BE2C (cell line): ENCODE measurements at regions not wholly inside any gene's neighbourhood (a gene's known extent, or its start where the extent isn't known, plus 50 kb on each side); places are given as distances from the start of the nearest gene placed in this dataset.

ENCODE experiments used
- DNase-seq: peaks from one replicate; pipeline ENCODE4 v3.0.0-alpha.2; 2020
- H3K27me3 ChIP-seq: fragments of 250-450 bp; sonication (Bioruptor Pico); 2 replicates; pipeline ENCODE4 v1.5.1; 2020; ENCODE audit warnings: mild to moderate bottlenecking
- H3K36me3 ChIP-seq: fragments of 250-450 bp; sonication (Bioruptor Pico); 2 replicates; pipeline ENCODE4 v1.5.1; 2020; ENCODE audit warnings: mild to moderate bottlenecking
- H3K4me1 ChIP-seq: fragments of 250-450 bp; sonication (Bioruptor Pico); 2 replicates; pipeline ENCODE4 v1.5.1; 2020
- H3K4me3 ChIP-seq: 2 replicates; pipeline ENCODE4 v1.5.1; 2011; ENCODE audit warnings: low read depth, low read length
- H3K9me3 ChIP-seq: fragments of 250-450 bp; sonication (Bioruptor Pico); 2 replicates; pipeline ENCODE4 v1.5.1; 2020
- TF ChIP-seq, protein P1 (sequence below): IDR thresholded peaks from 2 replicates; pipeline ENCODE4 v1.5.1; 2012; ENCODE audit warnings: mild to moderate bottlenecking, low read depth, low read length

- DNase-seq: no peak
- H3K36me3 ChIP-seq: no peaks in the 10 kb centered on the region
- H3K4me3 ChIP-seq: no peak overlapping the region
- peaks cover 4% of the 10 kb centered on the region; the same call in 1 of the 2 replicates for H3K9me3 ChIP-seq
- TF ChIP-seq, protein P1, sequence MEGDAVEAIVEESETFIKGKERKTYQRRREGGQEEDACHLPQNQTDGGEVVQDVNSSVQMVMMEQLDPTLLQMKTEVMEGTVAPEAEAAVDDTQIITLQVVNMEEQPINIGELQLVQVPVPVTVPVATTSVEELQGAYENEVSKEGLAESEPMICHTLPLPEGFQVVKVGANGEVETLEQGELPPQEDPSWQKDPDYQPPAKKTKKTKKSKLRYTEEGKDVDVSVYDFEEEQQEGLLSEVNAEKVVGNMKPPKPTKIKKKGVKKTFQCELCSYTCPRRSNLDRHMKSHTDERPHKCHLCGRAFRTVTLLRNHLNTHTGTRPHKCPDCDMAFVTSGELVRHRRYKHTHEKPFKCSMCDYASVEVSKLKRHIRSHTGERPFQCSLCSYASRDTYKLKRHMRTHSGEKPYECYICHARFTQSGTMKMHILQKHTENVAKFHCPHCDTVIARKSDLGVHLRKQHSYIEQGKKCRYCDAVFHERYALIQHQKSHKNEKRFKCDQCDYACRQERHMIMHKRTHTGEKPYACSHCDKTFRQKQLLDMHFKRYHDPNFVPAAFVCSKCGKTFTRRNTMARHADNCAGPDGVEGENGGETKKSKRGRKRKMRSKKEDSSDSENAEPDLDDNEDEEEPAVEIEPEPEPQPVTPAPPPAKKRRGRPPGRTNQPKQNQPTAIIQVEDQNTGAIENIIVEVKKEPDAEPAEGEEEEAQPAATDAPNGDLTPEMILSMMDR: no peak
- H3K4me1 ChIP-seq: no peaks in the 10 kb centered on the region
- no peaks in the 10 kb centered on the region for H3K27me3 ChIP-seq
These were observed 597.7 kb downstream of the OTOL1 start for GRCh38 chr3:162094301-162094700.

- Histone ChIP-seq H3K4me1 (no peaks in the 10 kb centered on the region), H3K9me3 (peaks cover 4% of the 10 kb centered on the region; the same call in 1 of the 2 replicates), H3K36me3 (no peaks in the 10 kb centered on the region), H3K27me3 (no peaks in the 10 kb centered on the region), H3K4me3 (no peak overlapping the region)
- DNase-seq: no peak
- TF ChIP-seq, protein P1: no peak
These were observed 600.3 kb downstream of the OTOL1 start for GRCh38 chr3:162096874-162097273.

DNA sequence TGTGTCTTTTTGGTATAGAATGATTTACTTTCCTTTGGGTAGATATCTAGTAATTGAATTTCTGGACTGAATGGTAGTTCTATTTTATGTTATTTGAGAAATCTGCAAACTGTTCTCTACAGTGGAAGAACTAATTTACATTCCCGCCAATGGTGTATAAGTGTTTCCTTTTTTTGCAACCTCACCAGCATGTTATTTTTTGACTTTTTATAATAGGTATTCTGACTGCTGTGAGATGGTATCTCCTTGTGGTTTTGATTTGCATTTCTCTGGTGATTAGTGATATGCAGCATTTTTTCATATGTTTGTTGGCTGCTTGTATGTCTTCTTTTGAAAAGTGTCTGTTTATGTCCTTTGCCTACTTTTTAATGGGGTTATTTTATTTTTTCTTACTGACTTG, 607.2 kb downstream of the OTOL1 start:
- no peak overlapping the region for H3K4me3 ChIP-seq
- no peak for DNase-seq
- TF ChIP-seq, protein P1: no peak

DNA sequence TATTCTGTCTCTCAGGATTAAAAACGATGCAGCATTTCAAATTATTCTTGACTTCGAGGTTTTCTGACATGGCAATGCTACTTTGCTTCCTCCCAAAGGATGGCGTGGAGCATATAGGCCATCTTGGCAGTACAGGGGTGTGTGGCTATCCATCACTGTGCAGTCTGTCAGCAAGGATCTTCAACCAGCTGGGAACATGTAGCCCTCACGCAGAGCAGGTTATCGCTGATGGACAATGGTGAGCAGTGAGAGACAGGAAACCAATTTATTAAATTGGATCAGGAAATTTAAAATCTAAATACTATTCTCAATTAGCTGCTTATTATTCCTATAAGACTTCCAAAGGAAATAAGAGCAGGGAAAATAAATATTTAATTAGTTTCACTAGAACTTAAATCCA, 615.3 kb downstream of the OTOL1 start:
- no peaks in the 10 kb centered on the region for H3K36me3 ChIP-seq
- H3K9me3 ChIP-seq: no peaks in the 10 kb centered on the region
- TF ChIP-seq, protein P1: no peak
- no peaks in the 10 kb centered on the region for H3K27me3 ChIP-seq
- no peak overlapping the region for H3K4me3 ChIP-seq
- no peak for DNase-seq
- H3K4me1 ChIP-seq: no peaks in the 10 kb centered on the region

More for the DNA sequence above, 607.2 kb downstream of the OTOL1 start:
- no peaks in the 10 kb centered on the region for H3K36me3 ChIP-seq
- H3K4me1 ChIP-seq: no peaks in the 10 kb centered on the region
- no peaks in the 10 kb centered on the region for H3K27me3 ChIP-seq
- H3K9me3 ChIP-seq: no peaks in the 10 kb centered on the region

GRCh38 chr3:162112719-162113118, 616.1 kb downstream of the OTOL1 start:
- Histone ChIP-seq H3K9me3 (no peaks in the 10 kb centered on the region), H3K27me3 (no peaks in the 10 kb centered on the region), H3K4me3 (no peak overlapping the region), H3K4me1 (no peaks in the 10 kb centered on the region), H3K36me3 (no peaks in the 10 kb centered on the region)
- TF ChIP-seq, protein P1: no peak
- DNase-seq: no peak

- TF ChIP-seq, protein P1: no peak
- H3K27me3 ChIP-seq: no peaks in the 10 kb centered on the region
- no peaks in the 10 kb centered on the region for H3K9me3 ChIP-seq
- H3K4me1 ChIP-seq: no peaks in the 10 kb centered on the region
- H3K36me3 ChIP-seq: no peaks in the 10 kb centered on the region
- no peak for DNase-seq
- no peak overlapping the region for H3K4me3 ChIP-seq
These were observed 621.4 kb downstream of the OTOL1 start for GRCh38 chr3:162117961-162118360.
